HG03139 (cell line): ENCODE measurements at regions not wholly inside any gene's neighbourhood (a gene's known extent, or its start where the extent isn't known, plus 50 kb on each side); places are given as distances from the start of the nearest gene placed in this dataset.

Source experiments
- ATAC-seq: cut with Tn5 transposase; IDR thresholded peaks from one replicate; pipeline ENCODE4 v1.9.1; 2021; ENCODE audit not compliant: unreplicated experiment

DNA sequence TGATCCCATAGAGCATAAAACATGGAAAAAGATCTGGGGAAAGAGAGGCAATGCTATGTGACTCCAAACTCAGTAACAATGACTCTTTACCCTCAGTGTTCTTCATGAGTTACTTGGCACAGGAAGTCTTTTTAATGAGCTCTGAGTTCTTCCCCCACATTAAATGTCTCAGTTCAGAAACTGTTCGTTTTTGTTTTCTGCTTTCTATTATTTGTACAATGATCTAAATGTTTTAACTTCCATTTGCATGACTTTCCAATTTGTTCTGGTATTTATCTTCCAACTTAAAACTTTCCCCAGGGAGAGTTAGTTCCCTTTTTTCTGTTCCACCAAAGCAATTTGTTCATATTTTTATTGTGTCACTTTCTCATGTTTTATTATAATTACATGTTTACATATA lies 177.0 kb upstream of the ZBTB20 start:
- no peak for ATAC-seq

DNA sequence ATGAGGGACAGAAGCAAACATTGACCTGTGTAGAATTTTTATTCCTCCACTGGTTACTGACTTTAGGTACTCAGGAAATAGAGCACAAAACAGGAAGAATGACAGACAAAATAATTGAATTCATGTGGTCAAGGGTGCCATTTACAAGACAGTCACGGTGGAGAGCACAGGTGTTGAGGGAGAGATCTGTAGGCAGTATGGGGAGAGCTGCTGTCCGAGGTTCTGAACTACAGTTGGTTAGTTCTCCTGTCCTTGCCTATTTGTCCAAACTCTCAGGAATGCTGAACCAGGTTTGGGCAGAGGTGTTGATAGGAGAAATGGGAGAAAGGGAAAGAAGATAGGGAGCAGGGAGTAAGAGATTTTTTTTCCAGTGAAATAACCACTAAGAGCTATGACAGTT lies 178.5 kb upstream of the ZBTB20 start:
- no peak for ATAC-seq

DNA sequence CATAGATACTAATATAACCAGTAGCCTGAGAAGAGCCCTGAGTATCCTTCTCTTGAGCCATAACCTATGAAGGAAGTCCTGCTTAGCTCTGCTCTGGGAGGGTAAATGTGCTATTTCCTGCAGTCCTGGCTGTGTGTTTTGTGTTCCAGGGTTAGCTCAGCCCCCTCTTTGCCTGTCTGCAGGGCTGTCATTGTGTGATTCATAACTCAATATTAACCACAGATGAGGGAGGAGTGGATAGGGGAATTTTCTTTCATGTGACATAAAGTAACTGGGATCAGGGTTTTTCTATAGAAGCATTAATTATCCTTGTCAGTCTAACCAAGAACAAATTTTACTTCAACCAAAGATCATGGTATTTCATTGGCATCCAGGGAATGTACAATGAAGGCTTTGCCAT lies 183.3 kb upstream of the ZBTB20 start:
- ATAC-seq = no peak

DNA sequence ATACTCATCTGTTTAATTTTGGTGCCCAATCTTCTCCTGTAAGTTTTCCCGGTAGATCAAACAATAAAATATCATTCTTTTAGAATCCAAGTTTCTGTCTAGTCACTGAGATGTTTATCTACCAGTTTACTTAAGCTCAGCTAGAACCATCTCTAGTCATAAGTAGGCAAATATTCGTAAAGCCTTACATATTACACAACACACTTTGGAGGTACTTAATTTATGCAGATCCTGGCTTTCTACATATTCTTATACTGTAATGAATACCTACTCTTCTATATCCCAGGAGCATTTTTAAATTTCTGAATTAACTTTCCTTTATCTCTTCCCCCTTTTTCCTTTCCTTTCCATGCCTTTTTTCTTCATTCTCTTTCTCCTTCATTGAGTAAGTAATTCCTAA lies 185.9 kb upstream of the ZBTB20 start:
- no peak for ATAC-seq

DNA sequence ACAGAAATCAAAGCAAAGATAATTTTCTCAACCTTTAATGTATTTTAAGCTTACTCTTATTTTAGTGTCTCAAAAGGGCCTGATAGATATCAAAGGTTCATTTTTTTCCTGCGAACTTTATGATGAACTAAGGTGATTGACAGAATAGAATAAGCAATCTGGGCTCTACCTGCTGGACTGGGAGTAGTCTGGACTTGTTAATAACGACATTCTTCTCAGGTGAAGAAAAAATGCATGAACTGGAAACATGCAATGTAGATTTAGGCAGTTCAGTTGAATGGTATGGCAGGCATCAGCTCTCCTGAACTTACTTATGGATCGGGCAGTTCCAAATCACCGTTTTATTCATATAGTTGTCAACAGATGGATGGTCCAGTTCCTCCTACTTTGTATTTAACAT lies 189.7 kb upstream of the ZBTB20 start:
- no peak for ATAC-seq

DNA sequence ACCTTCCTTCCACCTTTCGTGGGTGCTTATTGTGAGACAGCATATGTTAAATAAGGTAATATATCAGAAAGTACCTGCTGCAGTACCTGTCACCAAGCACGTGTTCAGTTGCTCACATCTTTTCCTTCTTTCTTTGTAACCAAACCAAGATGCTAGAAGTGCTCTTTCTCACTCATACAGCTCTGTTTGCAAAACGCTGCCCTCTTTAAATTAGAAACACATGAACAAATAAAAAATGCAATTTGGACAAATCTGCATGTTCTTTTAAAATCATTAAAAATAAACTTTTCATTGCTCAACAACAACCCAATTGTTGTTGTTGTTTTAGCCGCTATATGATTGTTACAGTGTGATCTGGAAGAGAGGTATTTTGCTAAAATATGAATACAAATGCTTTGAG lies 193.5 kb upstream of the ZBTB20 start:
- no peak for ATAC-seq

DNA sequence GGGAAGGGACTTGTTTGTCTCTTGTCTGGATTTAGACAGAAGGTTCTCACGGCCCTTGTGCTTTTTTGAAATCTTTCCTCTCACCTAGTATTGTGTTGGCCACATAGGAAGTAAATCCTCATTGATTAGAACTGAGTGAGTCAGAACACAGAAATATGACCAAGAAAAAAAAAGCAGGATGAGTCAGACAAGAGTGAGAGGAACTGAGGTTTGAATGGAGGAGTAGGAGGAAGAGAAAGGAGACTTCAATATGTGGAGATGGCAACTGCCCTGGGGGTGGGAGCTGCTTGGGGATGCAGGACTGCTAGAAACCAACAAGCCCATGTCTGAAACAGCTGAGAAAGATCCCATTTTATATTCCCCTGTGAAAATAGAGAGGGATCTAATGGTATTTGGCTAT lies 194.1 kb upstream of the ZBTB20 start:
- ATAC-seq = no peak

DNA sequence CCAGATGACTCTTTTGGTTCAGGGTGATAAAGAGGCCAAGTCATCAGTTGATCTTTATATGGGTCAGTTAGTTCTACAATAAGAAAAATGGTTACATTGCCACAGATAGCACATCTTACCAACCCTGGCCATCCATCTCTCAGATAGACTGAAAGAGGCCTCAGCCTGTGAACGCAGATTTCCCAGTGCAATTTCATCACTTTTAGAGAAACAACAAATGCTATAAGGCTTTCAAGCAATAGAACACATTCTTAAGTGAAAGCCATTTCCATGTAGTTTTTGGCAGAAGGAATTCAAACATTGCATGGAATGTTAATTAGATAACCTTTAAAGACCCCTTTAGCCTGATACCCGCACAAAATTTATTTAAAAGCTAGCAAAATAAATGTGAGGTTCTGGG lies 200.6 kb upstream of the ZBTB20 start:
- no peak for ATAC-seq

DNA sequence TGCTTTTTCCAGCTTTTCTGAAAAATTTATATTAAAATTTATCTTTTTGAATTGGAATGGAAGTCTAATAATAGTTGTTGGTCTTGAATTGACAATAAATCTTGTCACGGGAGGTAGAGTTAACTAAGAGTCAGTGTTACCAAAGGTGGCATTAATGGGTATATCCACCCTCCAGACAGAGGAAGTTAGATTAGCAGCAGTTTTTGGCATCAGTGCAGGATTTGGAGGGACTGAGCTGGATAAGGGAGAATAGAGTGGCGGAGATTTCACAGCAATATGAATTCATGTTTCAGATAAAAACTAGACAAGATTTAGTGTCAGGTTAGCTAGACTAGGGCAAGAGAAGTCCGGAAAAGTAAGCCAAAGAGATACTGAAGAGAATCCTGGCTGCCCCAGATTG lies 201.3 kb upstream of the ZBTB20 start:
- no peak for ATAC-seq

DNA sequence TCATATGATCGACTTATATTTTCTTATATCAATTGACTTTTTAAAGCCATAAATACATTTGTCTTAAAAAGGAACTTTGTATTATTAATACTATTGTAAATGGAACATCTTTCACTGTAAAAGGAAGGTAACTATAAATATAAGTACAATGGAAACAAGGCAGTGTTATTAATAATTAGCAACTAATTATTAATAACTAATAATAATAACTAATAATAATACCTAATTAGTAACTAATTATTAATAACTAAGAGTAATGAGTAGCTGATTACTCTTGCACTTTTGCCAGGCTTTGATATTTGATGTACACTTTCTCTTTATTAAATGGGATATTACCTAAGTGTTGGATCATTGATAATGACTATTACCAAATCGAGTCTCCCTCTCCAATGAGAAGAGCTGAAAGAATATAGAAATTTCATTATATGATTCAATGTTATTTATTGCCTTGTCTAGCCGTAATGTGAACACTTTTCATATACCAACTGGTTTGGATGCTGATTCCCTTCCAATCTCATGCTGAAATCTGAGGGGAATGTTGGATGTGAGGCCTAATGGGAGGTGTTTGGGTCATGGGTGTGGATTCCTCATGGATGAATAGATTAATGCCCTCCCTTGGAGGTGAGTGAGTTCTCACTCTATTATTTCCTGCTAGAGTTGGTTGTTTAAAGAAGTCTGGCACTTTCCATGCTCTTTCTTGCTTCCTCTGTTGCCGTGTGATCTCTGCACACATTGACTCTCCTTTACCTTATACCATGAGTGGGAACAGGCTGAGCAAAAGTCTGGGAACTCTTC lies 202.1 kb upstream of the ZBTB20 start:
- ATAC-seq = no peak

DNA sequence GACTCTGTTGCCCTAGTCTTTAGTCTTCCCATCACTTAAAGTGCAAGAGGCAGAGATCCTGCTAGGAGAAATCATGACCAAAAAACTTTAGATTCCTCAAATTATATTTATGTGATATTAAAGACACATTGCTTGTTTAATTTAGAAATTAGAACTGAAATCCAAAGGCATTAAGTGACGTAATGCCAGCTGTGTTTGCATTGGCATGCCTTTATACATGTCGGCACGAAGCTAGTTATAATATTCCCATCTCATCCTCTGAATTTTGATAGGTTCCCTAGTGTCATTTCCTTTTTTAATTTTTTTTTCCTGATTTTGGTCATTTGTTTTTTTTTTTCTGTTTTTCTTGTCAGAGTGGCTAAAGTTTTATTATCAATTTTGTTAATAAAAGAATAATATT lies 203.5 kb upstream of the ZBTB20 start:
- ATAC-seq = no peak

DNA sequence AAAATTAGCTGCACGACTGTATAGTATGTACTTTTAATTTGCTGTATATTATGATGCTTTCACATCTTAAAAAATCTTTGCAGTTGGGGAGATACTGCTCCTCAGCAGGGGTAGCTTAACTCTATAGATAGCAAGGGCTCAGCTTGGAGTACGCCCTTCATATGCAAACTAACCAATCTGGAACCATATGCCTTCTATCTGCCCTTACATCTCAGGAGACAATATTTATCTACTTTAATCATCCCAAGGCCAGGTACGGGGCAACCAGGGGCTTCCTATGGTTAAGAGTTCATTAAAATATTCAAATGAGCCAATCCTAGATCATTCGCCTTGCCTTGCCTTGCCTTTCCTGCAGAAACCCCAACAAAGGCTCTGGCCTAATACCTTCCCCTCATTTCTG lies 204.1 kb upstream of the ZBTB20 start:
- no peak for ATAC-seq

DNA sequence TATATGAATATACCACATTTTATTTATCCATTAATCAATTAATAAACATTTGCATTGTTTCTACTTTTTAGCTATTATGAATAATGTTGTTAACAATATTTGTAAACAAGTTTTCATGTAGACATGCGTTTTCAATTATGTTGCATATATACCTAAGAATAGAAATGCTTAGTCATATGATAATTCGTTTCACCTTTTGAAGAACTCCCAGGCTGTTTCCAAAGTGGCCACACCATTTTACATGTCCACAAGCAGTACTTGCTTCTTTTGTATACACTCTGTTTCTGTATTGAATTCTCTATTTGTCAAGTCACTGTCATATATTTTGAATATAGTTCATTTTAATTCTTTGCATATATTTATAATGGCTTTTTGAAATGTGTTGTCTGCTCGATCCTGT lies 206.9 kb upstream of the ZBTB20 start:
- ATAC-seq = no peak

DNA sequence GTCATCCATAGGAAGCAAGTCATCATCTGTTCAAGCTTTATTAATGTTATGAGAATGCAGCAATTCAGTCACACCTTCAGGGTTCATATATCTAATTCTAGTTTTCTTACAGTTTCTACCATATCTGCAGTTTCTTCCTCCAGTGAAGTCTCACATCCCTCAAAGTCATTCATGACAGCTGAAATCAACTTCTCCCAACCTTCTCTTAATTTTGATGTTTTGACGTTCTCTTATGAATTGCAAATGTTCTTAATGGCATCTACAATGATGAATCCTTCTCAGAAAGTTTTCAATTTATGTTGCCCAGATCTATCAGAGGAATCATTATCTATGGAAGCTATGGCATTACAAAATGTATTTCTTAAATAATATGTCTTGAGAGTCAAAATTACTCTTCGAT lies 210.4 kb upstream of the ZBTB20 start:
- ATAC-seq = no peak

DNA sequence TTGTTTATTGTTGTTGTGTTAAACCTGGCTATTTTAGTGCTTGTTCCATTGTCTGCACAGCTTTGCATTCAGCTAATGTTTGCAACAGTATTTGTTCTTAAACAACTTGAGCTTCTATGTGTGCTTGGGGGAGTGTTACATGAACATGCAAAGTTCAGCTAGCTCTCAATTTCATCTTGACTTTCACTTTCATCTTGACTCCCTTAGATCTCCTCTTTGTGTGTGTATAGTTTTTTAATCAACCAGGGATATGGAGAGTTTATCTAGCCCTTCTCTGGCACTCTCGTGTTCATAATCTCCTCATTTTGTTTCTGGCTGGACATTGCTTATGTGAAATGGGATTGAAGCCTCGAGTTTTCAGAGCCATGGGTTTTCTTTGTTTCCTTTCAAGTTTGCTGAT lies 212.4 kb upstream of the ZBTB20 start:
- ATAC-seq = peak; percentile 92

DNA sequence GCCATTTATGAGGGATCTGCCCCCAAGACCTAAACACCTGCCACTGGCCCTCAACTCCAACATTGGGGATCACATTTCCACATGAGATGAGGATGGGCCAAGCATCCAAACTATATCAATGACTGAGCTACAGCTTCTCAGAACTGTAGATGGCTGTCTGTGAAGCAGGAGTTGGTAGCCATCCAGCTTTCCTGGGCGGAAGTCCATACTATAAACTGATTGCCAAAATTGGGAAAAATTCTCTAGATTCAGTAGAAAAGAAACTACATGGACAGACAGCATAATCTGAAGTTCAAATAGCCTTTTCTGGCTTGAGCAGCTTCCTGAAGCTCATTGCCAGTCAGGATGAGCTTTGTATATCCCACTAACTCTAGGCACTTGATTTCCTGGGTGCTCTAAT lies 214.7 kb upstream of the ZBTB20 start:
- ATAC-seq = no peak

DNA sequence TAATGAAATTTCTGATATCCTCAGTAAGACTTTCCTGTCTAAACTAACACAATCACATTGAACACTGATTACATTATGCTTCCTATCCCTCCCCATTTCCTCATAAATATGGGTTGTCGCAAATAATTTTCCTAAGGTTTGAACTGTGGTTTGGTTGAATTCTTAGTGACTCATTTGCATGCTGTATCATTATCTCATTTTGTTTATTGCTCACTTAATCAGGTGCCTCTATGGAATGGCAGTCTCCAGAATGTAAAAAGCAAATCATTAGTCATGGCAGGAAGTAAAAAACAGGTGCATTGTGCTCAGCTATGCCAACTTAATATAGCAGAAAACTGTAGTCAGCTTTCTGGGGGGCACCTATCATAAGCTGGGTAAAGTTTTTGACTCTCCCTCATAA lies 216.0 kb upstream of the ZBTB20 start:
- no peak for ATAC-seq

DNA sequence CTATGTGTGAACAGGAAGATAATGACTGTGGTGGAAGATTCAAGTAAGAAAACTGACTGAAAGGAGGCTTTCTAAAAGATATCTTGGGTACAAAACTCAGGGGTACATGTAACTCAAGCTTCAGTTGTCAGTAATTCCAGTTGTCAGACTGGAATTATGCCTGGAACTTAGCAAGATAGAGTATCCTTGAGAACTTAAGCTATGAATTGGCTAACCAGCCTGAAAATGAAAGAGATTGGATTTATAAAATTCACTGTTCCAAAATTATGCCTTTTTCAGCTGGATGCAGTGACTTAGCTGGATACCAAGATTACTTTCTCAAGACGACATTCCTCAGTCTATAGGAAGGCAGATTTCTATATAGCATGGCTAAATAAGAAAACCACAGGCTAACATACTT lies 221.9 kb upstream of the ZBTB20 start:
- ATAC-seq = no peak

DNA sequence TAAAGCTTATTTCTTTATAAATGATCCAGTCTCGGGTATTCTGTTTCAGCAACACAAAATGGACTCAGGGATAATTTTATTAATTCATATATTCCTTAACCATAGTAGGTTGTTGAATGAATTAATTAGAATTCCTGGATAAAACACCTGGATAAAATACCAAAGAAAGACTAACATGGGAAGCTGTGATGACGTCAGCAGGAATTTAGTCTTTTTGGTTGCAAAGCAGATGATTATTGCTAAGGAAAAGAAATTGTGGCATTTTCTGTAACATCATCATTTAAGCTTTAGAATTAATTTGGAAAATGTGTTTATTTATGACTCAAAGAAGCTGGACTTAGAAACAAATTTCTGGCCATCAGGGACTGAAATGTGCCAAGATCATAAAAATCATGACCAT lies 228.3 kb upstream of the ZBTB20 start:
- no peak for ATAC-seq

DNA sequence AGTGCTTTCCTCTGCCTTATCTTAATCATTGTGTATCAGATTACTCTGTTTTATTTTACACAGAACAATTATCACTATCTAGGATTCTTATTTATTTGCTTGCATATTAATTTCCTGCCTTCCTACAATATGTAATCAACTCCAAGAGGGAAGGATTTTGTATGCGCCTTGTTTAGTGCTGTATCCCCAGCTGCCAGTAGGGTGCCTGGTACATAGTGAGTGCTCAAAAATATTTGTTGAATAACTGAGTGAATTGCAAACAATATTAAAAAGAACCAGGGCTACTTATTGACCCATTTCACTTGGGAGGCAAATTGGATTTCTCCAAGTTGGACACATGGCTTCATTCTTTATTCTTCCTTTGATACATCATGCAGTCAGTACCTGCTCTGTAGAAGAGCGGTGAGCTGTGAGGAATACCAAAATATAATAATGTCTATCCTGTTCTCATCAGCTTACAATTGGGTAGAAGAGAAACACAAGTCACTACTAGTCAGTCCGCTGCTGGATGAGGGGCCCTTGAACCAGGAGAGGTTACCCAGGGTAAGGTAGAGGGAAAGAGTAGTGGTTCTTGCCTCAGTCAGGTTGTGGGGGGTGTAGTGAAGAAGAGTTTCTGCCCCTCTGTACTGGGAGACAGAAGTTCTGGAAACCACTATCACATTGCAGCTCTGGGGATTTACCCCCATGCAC lies 233.9 kb upstream of the ZBTB20 start:
- ATAC-seq = no peak

DNA sequence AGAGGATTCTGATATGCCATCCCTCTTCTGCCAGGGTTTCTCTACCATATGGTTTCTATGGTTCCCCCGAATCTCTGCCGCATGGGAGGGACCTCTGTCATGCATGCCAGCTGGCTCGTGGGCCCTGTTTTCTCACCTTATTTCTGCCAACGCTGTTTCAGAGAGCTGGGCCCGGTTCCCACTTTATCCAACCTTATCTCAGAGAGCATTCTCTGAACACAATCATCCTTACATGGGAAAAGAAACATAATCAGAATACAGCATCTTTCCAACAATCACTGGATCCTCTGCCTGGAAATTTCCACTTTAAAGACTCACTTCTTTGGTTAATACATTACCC lies 234.5 kb upstream of the ZBTB20 start:
- ATAC-seq = no peak

DNA sequence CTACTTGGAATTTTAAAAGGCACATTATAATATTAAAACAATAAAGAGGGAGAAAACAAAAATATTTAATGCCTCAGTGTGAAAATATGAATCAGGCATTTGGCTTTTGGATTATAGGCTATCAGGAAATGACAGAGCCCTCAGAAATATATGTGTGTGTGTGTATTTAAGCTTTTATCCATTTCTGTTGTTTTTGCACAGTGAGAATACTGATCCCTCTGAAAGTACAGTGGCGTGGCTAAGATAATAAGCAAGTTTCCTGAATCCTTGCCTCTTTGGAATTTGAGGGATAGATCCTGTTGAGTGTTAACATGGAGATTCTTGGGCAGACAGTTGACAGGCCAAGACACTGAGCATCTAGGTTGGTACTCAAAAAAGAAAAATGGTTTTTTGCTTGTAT lies 234.8 kb upstream of the ZBTB20 start:
- ATAC-seq = no peak

DNA sequence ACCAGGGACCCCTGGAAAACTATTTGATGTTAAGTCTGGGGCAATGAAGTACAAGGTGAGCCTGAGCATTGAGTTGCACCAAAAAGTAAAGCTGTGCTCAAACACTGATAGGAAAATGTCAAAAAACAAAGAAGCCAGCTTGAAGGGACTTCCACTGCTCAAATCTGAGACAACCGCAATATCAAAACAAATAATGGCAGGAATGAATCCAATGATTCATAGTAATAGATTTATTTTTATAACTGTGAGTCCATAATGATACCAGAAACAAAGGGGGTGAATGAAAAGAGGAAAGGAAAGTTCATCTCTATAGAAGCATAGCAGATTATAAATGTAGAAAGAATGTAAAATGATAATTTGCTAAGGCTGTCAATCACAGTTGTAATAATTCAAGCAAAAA lies 237.3 kb upstream of the ZBTB20 start:
- ATAC-seq = no peak
